ENCODE measurements at regions not wholly inside any gene's neighbourhood (a gene's known extent, or its start where the extent isn't known, plus 50 kb on each side); places are given as distances from the start of the nearest gene placed in this dataset.
A peak's percentile ranks its signal among the peaks of the same experiment; 100 is the strongest.
"Not testable (repeated sequence)": the region's sequence is repeated elsewhere in the genome, so short reads cannot be mapped to it uniquely, and the experiment has no call there.

DNA sequence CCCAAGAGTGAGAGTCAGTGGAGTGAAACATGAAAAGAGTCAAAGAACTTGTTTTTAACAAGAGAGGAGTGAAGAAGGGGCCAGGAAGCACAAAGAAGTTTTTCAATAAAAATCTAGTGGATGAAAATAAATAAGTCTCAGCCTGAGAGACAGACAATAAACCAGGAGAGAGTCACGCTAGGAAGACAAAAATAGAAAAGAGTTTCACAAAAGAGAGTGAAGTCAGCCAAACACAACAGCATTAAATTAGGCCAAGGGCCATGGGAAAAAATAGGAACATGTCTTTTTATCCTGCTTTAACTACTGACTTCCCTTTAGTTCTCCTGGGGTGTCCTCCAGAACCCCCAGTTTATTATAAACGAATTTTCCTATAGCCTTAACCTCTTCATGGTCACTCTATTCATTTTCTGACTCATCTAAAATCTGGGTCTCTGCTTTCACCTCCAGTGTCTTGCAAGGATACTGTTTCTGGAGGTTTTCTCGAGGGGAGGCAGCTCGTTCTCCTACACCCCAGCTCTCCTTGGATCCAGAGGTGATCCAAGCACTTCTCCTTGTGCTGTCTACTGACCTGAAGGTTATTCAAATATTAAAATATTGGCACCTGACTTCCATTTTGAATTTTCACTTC, 571.5 kb upstream of the PPP2R3A start:
- no peak for DNase-seq

DNA sequence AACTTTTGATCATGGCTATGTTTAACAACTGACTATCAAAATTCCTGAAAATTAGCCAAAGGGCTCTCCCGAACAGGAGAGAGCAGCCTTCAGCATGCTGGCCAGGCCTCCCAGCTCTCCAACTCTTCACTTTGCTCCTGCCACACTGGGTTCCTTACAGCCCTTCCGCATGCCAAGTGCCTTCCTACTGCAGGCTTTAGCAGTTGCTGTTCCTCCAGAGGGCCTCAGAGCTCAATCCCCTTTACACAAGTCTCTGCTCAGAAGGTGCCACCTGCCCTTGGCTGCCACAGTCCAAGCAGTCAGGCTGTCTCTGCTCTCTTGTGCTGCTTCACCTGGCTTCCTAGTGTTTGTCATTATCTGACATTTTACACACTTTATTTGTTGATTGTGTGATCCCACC, 553.1 kb upstream of the PPP2R3A start:
- DNase-seq, result no peak

DNA sequence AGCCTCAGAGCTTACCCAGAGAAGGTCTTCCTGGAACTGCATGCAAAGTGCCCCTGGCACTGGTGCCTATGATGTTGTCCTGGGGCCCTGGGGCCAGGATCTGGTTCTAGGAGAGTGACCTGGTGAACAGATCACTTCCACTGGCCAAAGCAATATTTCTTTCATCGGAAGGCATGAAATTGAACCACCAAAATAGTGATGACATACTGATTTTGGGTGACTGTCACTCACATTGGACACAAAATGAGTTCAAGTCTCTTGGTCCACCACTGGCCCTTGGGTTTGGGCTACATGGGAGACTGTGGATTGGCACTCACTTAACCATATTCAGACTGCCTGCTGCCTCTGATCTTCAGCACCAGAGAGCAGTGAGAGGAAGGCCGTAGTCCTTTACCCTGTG, 549.3 kb upstream of the PPP2R3A start:
- no peak for DNase-seq

DNA sequence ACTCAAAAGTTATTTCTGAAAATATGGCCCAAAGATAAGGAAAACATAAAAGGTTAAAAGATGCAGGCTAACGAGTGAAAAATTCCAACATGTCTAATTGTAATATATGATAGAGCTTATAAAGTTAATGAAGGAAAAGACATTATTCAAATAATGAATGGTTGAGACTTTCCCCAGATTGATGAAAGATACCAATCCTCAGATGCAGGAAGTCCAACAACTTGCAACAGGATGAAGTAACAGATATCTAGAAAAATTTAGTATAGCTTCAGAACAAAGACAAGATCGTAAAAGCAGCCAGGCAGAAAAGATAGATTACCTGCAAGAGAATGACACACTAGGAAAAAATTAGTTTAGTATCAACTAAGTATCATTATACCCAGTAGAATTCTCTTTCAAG, 546.4 kb upstream of the PPP2R3A start:
- no peak for DNase-seq

DNA sequence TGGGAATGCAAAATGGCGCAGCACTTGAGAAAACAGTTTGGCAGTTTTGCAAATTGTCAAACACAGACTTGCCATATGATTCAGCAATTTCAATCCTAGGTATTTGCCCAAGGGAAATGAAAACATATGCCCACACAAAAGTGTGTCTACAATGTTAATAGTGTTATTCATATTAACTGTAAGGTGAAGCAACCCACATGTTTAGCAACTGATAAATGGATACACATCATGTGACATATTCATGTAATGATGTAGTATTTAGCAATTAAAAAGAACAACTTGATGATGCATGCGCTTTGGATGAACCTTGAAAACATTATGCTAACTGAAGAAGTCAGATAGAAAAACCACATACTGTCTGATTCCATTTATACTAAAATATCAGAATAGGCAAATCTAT, 539.0 kb upstream of the PPP2R3A start:
- DNase-seq, result no peak

DNA sequence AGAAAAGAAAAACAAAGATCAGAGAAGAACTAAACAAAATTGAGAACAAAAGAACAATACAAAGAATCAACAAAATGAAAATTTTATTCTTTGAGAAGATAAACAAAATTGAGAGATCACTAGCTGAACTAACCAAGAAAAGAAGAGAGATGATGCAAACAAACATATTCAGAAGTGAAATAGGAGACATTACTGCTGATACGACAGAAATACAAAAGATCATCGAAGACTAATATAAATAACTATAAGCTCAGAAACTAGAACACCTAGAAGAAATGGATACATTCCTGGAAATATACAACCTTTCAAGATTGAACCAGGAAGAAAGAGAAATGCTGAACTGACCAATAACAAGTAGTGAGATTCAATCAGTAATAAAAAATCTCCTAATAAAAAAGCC, 533.1 kb upstream of the PPP2R3A start:
- DNase-seq, result no peak

DNA sequence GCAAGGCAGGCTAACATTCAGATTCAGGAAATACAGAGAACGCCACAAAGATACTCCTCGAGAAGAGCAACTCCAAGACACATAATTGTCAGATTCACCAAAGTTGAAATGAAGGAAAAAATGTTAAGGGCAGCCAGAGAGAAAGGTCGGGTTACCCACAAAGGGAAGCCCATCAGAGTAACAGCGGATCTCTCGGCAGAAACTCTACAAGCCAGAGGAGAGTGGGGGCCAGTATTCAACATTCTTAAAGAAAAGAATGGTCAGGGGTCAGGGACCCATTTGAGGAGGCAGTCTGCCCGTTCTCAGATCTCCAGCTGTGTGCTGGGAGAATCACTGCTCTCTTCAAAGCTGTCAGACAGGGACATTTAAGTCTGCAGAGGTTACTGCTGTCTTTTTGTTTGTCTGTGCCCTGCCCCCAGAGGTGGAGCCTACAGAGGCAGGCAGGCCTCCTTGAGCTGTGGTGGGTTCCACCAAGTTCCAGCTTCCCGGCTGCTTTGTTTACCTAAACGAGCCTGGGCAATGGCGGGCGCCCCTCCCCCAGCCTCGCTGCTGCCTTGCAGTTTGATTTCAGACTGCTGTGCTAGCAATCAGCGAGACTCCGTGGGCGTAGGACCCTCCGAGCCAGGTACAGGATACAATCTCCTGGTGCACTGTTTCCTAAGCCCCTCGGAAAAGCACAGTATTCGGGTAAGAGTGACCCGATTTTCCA, 526.5 kb upstream of the PPP2R3A start:
- not testable (repeated sequence) for DNase-seq

DNA sequence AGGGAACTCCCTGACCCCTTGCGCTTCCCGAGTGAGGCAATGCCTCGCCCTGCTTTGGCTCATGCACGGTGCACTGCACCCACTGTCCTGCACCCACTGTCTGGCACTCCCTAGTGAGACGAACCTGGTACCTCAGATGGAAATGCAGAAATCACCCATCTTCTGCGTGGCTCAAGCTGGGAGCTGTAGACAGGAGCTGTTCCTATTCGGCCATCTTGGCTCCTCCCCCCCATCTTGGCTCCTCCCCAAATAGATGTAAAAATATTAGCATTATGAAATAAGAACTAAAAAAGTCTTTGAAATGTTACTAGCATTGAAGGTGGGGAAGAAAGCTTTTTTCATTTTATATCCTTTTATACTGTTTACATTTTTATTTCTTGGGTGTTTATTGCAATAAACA, 525.9 kb upstream of the PPP2R3A start:
- not testable (repeated sequence) for DNase-seq

DNA sequence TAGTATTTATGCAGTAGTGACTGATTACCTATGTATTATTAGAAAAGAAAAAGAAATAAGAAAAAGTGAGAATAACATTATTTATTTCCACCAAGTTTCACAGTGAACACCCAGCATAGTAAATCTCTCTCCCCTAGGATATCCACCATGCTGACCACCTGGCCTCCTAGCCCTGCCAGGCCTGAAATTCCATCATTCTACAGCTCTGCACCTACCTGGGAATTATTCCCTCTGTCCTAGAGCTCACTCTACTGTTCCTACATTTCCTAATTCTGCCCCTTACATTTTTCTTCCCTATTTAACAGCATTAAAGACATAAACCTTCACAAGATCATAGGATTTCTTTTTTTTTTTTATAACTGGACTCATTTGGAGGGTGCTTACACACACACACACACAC, 525.3 kb upstream of the PPP2R3A start:
- DNase-seq, result no peak

DNA sequence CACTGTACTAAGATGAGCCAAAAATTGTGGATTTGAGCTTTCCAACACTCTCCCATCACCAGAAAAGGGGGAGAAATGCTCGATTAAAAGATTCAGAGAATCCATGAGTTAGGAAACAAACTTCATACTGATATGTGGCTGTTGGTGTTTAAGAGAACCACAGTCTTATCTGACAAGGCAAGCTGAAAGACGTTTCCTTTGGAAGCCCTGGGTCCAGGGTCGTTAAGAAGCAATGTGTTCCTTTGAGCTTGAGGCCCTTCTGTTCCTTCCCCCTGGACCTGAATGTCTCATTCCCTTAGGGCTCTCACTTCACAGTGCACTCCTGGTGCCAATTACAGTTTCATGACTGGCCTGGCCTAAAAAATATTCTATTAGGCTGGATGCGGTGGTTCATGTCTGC, 524.8 kb upstream of the PPP2R3A start:
- no peak for DNase-seq

DNA sequence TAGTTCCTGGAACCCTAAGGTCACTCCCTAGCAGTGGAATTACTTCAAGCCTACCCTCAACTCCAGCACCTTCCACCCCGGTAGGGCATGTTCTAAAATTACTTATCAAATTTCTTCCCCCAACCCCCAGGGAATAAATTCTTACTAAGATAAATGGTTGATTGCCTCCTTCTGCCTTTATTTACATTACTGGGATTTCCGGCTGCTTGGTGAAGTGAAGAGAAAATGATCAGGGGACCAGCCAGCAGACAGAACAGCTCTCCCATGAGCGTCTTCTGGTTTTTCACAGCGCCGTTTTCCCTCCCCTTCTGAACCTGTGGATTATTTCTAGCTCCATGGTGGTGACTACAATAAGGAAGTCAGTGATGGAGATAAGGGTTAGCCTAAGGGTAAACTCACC, 521.5 kb upstream of the PPP2R3A start:
- no peak for DNase-seq

DNA sequence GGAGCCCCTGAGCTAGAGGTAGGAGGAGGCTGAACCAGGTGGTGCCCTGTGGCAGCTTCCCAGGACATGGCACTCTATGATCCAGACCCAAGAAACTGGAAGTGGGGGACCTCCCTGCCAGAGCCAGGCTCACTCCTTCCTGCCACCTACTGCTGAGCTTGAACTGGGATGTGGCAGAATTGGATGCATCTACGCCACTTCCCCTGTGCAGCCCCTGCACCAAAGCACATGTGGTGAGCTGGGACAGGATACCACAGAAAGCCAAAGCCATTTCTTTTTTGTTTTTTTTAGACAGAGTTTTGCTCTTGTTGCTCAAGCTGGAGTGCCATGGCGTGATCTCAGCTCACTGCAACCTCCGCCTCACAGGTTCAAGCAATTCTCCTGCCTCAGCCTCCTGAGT, 518.0 kb upstream of the PPP2R3A start:
- no peak for DNase-seq

DNA sequence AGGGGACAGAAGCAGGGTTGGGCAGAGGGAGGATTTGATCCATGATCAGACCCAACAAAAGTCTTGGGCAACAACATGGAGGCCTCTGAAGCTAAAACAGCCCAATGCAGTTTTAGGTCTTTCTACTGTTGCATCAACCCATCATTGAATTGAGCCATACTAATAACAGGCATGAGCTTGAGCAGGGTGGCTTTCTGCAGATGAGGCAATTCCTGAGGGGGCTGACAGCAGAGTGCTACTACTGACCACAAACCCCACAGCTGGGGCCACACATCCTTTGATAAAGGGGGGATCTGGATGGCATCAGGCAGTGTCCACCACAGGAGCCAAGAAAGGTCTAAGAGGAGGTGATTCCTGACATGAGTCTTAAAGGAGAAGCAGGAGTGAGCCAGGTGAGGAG, 517.0 kb upstream of the PPP2R3A start:
- no peak for DNase-seq

DNA sequence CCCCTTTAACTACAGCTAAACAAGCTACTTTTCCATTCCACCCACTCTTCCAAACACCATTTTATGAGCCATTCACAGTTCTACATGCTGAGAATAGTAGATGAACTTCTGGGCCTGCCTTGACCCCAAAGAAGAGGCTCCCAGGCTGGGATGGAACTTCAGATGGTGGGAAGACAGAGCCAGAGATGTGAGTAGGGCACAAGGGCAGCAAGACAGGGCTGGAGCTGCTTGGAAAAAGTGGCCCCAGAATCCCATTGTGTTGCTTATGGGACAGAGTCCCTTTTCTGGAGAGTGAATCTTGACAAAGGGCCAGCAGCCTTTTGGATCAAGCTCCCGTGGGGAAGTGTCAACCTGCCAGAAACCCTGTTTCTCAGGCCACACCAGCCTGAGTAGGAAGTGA, 516.5 kb upstream of the PPP2R3A start:
- DNase-seq, result no peak

DNA sequence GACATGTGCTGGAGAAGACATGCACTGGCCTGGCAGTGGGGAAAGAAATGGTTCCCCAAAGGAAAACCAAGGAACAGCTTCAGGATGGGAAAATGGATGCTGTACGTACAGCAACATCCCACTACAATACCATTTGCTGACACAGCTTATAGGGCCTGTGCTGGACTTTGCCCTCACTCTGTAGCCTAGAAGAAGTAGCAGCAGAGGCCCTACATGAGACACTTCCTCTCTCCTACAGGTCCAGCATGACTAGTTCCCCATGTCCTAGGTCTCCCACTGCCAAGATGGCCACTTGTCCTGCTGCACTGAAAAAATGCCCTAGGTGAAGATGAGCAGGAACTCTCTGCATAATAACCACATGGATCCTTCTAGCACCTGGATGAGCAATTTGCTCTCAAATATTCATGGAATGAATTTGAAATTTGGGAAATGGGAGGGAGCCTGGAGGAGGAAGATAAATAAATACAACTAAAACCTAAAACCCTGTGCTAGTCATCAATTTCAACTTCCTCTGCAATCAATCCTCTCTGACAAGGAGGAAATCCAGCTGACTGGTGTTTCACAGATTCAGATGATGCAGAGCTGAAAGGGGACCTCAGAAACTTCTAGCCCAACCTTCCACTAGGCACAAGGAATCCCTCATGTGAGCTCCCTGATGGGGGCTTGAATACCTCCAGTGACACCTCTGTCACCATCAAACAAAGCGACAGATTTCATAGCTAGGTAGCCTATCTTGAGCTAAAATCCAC, 514.3 kb upstream of the PPP2R3A start:
- DNase-seq, result no peak

DNA sequence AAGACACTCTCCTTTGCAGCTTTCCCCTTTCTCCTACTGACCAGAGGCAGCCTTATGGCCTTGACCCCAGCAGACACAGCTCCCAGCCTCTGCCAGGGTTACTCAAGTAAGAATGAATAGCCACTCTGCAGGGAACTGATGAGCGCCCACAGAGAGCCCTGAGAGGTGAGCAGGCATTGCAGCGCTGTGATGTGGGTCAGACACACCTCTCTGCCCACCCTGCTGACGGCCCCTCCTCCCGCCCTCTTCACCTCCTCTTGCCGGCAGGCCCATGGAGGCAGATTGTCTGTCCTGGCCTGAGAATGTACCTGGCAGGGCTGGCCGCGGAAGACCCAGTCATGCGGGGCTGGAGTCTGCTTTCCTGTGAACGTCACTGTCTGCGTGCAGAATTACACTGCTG, 512.6 kb upstream of the PPP2R3A start:
- no peak for DNase-seq

DNA sequence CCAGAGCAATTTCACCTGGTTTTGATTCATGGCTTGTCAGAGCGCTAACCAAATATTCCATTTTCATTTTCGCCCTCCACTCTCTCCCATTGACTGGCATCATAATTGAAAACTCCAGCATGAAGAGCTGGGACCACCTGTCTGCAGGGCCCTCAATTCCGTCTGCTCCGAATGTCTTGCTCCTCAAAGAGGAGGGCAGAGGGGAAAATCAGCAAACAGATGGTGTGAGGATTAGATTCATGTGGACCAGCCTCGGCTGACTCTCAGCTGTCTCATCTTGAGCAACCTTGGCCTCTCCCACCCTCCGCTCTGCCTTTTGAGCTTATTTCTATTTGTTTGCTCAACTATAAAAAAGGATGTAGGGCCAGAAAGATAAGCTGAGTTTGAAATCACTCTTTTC, 512.2 kb upstream of the PPP2R3A start:
- no peak for DNase-seq

DNA sequence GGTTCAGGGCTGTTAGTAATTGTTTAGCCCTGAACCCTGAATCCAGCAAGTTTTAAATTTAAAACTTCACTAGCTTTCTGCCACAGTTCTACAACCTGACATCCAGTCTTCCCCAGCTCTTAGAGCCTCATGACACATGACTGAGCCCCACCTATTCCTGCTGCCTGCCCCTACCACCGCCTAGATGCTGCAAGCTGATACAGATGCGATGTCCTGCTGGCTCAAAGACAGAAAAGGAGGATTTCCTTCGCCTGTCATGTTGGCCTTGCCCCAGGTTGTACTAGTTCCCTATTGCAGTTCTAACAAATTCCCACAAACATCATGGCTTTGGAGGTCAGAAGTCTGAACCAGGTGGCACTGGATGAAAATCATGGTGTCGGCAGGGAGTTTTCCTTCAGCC, 510.6 kb upstream of the PPP2R3A start:
- DNase-seq, result no peak

DNA sequence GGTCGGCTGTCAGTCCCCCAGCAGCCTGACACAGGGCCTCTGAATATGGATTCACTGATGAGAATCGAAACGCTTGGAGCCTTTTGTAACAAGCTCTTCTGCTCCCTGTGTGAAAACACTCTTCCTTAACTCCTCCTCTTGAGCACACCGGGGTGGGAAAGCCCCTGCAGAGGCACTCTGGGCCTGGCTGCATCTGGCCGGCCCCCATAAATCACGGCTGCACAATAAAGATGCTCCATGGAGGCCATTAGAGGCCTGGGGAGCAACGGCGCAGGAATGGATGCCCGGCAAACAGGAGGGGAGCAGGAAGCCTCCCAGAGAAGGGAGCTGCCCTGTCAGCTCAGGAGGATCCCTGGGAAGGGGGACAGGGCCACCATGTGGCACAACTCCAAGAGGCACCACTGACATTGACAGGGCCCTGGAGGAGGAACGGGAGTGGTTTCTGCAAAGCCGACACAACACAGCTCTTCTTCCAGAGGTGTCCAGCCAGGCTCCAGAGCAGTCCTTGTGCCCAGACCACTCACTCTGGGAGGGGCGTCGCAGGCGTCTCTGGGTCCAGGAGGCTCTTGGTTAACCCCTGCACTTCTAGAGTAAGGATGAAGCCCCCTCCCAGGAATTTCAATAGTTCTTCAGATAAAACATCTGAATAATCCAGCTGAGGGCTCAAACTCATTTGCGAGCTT, 509.3 kb upstream of the PPP2R3A start:
- DNase-seq, result peak in 1 of 58 donors; percentile 1

DNA sequence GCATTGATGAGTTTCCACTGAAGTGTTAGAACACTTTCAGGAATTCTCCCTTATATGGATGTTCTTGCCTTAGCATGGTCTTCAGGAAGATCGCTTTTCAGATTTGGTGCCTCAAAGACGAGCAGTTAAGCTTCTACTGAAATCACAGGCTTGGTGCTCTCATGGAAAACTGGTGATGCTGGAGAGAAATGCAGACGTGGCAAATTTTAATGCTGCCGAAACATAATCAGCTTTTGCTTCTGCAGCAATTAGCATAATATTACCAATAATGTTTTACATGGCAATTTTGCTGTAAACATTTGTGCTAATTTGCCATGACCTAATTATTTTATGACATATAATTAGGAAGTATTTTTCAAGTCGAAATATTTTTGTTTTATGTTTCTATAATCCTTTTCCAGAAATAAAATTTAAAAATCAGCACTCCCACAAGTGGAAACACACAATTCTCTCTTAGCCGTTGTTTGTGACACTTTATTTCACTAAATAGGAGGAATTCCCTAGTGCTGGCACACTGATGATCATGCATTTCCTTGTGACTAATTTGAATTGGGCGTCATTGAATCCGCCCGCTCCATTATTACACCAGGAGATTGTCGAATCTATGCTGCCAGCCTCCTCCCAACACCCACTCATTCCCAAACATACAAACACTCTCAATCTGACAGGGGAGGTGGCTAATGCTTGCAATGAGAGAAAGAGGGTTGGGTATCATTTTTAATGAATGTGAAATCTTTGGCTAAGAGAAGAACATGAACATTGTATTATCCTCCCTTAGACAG, 506.8 kb upstream of the PPP2R3A start:
- no peak for DNase-seq

DNA sequence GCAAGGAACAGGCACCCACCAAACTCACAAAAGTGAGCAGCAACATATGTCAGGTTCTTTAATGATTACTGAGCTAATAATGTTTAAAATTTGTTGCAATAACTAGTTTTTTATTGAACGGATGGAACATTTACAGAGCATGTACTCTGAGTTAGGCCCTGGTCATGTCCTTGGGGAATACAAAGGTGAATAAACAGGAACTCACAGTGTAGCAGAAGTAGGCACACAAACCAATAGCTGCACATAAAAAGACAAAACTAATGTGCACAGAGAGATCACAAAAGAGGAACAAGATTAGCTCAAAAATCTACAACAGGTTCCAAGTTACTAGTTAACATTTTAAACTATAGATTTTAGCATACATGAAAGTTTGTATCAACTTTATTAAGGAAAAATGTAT, 505.3 kb upstream of the PPP2R3A start:
- no peak for DNase-seq
